GM12874 (cell line): ENCODE measurements at regions not wholly inside any gene's neighbourhood (a gene's known extent, or its start where the extent isn't known, plus 50 kb on each side); places are given as distances from the start of the nearest gene placed in this dataset.

Source experiments
- CTCF ChIP-seq: IDR thresholded peaks from 2 replicates; pipeline ENCODE4 v1.5.1; 2011; ENCODE audit warnings: low read depth, mild to moderate bottlenecking, control low read depth, low read length, moderate library complexity; ENCODE audit not compliant: insufficient read depth

GRCh38 chr10:64365663-64366062 is 844.5 kb downstream of the REEP3 start:
- no peak for TF ChIP-seq CTCF

GRCh38 chr10:64368298-64368697 is 847.1 kb downstream of the REEP3 start:
- no peak for TF ChIP-seq CTCF

GRCh38 chr10:64369885-64370773 is 848.9 kb downstream of the REEP3 start:
- TF ChIP-seq CTCF, result no peak

GRCh38 chr10:64374346-64374745 is 853.1 kb downstream of the REEP3 start:
- no peak for TF ChIP-seq CTCF

GRCh38 chr10:64376167-64376566 is 855.0 kb downstream of the REEP3 start:
- TF ChIP-seq CTCF, result no peak

GRCh38 chr10:64379898-64380297 is 858.7 kb downstream of the REEP3 start:
- TF ChIP-seq CTCF, result no peak

GRCh38 chr10:64385355-64385754 is 864.2 kb downstream of the REEP3 start:
- TF ChIP-seq CTCF, result no peak

GRCh38 chr10:64394744-64395143 is 873.5 kb downstream of the REEP3 start:
- TF ChIP-seq CTCF, result no peak
